Neural cell (in vitro differentiated cells): ENCODE measurements at regions not wholly inside any gene's neighbourhood (a gene's known extent, or its start where the extent isn't known, plus 50 kb on each side); places are given as distances from the start of the nearest gene placed in this dataset.

Experiments
- CTCF ChIP-seq: fragments of 450-650 bp; IDR thresholded peaks from 2 replicates; pipeline ENCODE4 v1.5.1; 2014; ENCODE audit warnings: antibody characterized with exemption, mild to moderate bottlenecking, moderate library complexity; ENCODE audit not compliant: poor library complexity, severe bottlenecking
- EZH2 ChIP-seq: fragments of 200-600, 300-800 bp; shearing (Covaris generic), sonication (generic); IDR thresholded peaks from 2 replicates; pipeline ENCODE4 v1.6.1; 2014; ENCODE audit warnings: antibody characterized with exemption, low read length, borderline replicate concordance, mild to moderate bottlenecking; ENCODE audit not compliant: insufficient read depth, poor library complexity, severe bottlenecking
- POLR2AphosphoS5 ChIP-seq: IDR thresholded peaks from 2 replicates; pipeline ENCODE4 v1.6.1; 2012
- RAD21 ChIP-seq: fragments of 450-650 bp; conservative IDR thresholded peaks from 2 replicates; pipeline ENCODE4 v1.6.1; 2014; ENCODE audit warnings: antibody characterized with exemption, mild to moderate bottlenecking, moderate library complexity
- REST ChIP-seq: IDR thresholded peaks from 2 replicates; pipeline ENCODE4 v1.6.1; 2012; ENCODE audit warnings: borderline replicate concordance

- TF ChIP-seq RAD21 (no peak), CTCF (no peak), EZH2 (no peak), REST (no peak), POLR2AphosphoS5 (no peak)
These were observed 629.0 kb downstream of the TBC1D22A start for GRCh38 chr22:47391169-47392053.
